ENCODE measurements at regions not wholly inside any gene's neighbourhood (a gene's known extent, or its start where the extent isn't known, plus 50 kb on each side); places are given as distances from the start of the nearest gene placed in this dataset.
A peak's percentile ranks its signal among the peaks of the same experiment; 100 is the strongest.

DNA sequence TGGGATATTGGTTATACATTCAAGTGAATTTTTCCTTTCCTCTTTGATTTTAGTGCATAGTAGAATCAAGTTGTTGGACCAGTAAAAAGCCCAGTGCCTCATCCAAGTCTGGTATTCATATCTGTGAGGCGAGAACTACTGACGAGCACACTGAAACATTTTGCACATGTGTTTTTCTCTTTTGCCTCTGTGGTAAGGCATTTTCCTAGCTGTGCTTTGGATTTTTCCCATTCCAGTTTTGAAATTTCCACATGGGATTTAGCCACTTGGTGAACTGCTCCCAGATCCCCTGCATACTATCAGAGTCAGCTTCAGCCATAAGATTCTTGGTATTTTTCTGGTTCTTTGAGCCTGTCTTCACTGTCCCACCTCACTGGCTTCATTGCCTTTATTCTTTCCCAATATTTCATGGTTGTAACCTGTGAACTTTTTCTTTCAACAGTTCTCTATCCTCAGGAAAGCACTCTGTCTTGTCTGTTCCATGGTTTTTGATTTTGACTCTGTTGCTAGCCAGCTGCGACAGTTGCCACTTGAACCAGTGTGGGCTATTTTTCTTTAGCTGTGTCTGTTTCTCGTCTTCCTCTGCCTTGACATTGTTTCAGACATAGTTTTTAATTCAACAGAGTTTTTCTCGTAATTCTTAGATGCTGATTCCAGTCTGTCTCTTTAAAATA, 239.0 kb downstream of the REEP3 start:
- Histone ChIP-seq H3K27me3 (ENCODE audit: control insufficient read depth, insufficient read depth, low read length) (no peaks in the 10 kb centered on the region), H3K36me3 (ENCODE audit: control insufficient read depth, insufficient read depth, low read length) (no peaks in the 10 kb centered on the region), H3K4me1 (ENCODE audit: control insufficient read depth, insufficient read depth, low read length) (peaks cover 22% of the 10 kb centered on the region), H3K27ac (ENCODE audit: low read length) (peak overlapping the region; percentile 80), H3K9me3 (replicated peaks; ENCODE audit: control insufficient read depth, low read depth, low read length) (no peaks in the 10 kb centered on the region), H3K4me3 (ENCODE audit: low read length) (no peak overlapping the region)
- WGBS (ENCODE audit: insufficient coverage) = 20% methylated on average over 1 of the region's 5 CpGs
- peak; percentile 92 for DNase-seq

DNA sequence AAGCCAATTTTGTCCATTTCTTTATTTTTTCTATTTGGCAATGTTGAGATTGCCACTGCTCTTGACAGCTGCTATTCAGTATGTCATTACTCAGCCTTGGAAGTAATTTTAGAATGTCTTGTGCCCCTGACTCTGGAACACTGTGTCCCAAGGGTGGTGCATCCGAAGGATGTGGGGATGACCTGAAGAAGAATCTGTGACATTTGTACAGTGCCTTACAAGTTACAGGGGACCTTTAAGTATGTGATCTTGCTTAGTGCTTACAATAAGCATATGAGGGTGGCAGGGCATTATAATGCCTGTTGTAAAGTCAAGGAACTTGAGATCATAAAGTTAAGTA, 239.5 kb downstream of the REEP3 start:
- Histone ChIP-seq H3K4me3 (ENCODE audit: low read length) (no peak overlapping the region), H3K27me3 (ENCODE audit: control insufficient read depth, insufficient read depth, low read length) (no peaks in the 10 kb centered on the region), H3K4me1 (ENCODE audit: control insufficient read depth, insufficient read depth, low read length) (peaks cover 22% of the 10 kb centered on the region), H3K36me3 (ENCODE audit: control insufficient read depth, insufficient read depth, low read length) (no peaks in the 10 kb centered on the region), H3K9me3 (replicated peaks; ENCODE audit: control insufficient read depth, low read depth, low read length) (no peaks in the 10 kb centered on the region), H3K27ac (ENCODE audit: low read length) (peak overlapping the region; percentile 80)
- WGBS (ENCODE audit: insufficient coverage) = 42% methylated on average over 1 of the region's 1 CpG
- DNase-seq = no peak

DNA sequence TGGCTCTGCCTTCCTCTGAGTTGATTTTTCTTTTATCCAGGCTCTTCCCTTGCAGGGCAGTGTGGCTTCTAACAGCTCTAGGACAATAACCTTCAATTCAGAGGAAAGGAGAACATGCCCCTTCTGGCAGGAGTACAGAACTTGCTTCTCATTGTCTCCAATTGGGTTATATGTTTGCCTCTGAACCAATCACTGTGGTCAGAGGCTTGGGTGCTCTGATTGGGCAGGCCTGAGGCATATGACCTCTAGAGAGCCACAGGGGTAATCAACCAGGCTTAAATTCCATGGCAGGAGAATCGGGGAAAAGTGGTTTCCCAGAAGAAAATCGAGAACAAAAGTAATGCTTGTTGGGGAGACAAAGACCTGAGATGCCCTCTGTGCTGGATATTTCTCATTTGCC, 240.0 kb downstream of the REEP3 start:
- Histone ChIP-seq H3K36me3 (ENCODE audit: control insufficient read depth, insufficient read depth, low read length) (no peaks in the 10 kb centered on the region), H3K9me3 (replicated peaks; ENCODE audit: control insufficient read depth, low read depth, low read length) (no peaks in the 10 kb centered on the region), H3K27ac (ENCODE audit: low read length) (peak overlapping the region; percentile 80), H3K4me1 (ENCODE audit: control insufficient read depth, insufficient read depth, low read length) (peaks cover 22% of the 10 kb centered on the region), H3K4me3 (ENCODE audit: low read length) (no peak overlapping the region), H3K27me3 (ENCODE audit: control insufficient read depth, insufficient read depth, low read length) (no peaks in the 10 kb centered on the region)
- WGBS (ENCODE audit: insufficient coverage) = no CpG with 5 or more reads among the region's 2 CpGs
- no peak for DNase-seq

DNA sequence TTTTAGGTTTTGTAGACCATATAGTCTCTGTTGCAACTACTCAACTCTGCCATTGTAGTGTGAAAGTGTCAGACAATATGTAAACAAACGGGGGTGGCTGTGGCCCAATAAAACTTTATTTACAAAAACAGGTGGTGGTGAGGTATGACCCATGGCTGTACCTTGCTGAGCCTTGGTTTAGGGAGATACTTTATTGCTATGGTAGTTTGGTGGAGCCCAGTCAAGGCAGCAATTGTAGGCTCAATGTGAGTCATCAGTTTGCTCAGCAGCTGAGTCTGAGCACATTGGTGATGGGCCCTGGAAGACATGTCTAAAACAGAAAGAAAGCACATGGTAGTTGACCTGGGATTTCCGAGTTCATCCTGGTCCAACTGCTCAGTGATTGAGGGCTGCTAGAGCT, 242.5 kb downstream of the REEP3 start:
- Histone ChIP-seq H3K4me1 (ENCODE audit: control insufficient read depth, insufficient read depth, low read length) (peaks cover 26% of the 10 kb centered on the region), H3K9me3 (replicated peaks; ENCODE audit: control insufficient read depth, low read depth, low read length) (no peaks in the 10 kb centered on the region), H3K4me3 (ENCODE audit: low read length) (no peak overlapping the region), H3K27me3 (ENCODE audit: control insufficient read depth, insufficient read depth, low read length) (no peaks in the 10 kb centered on the region), H3K36me3 (ENCODE audit: control insufficient read depth, insufficient read depth, low read length) (no peaks in the 10 kb centered on the region), H3K27ac (ENCODE audit: low read length) (no peak overlapping the region)
- no CpG with 5 or more reads among the region's 2 CpGs for WGBS (ENCODE audit: insufficient coverage)
- DNase-seq = no peak

DNA sequence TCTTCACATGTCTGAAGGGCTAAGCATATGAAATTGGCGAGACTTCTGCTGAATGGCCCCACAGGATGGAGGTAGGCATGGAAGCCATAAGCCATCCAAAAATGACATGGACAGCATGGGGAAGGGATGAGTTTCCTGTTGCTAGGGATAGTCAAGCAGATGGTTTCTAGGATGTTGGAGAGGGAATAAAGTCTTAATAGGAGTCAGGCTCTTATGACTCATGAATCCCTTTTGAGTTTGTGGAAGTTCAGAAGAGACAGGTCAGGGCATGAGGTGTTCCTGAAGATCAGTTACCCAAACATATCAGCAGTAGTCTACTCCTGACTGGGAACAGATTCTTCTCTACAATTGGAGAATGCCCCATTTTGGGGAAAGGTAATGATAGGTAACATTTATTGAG, 243.9 kb downstream of the REEP3 start:
- Histone ChIP-seq H3K27me3 (ENCODE audit: control insufficient read depth, insufficient read depth, low read length) (no peaks in the 10 kb centered on the region), H3K27ac (ENCODE audit: low read length) (no peak overlapping the region), H3K4me3 (ENCODE audit: low read length) (no peak overlapping the region), H3K9me3 (replicated peaks; ENCODE audit: control insufficient read depth, low read depth, low read length) (no peaks in the 10 kb centered on the region), H3K36me3 (ENCODE audit: control insufficient read depth, insufficient read depth, low read length) (no peaks in the 10 kb centered on the region), H3K4me1 (ENCODE audit: control insufficient read depth, insufficient read depth, low read length) (peaks cover 21% of the 10 kb centered on the region)
- WGBS (ENCODE audit: insufficient coverage) = 100% methylated on average over 1 of the region's 1 CpG
- DNase-seq = no peak

DNA sequence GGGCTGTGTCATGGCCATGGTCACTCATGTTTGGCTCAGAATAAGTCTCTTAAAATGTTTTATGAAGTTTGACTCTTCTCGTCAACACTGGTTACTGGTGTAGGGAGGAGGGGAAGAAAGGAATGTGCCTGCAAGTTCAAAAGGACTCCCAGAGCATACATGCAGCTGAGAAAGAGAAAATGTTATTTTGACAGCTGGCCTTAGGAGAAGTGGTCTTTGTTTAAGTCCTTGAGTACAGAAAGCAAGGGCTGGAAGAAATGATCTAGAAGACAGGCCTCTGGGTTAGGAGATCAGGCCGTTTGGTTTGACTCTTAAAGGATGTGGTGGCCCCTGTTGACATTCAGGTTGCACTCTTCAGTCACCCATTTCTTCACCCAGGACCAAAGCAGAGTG, 245.5 kb downstream of the REEP3 start:
- peak; percentile 70 for DNase-seq
- Histone ChIP-seq H3K27me3 (ENCODE audit: control insufficient read depth, insufficient read depth, low read length) (no peaks in the 10 kb centered on the region), H3K4me3 (ENCODE audit: low read length) (no peak overlapping the region), H3K9me3 (replicated peaks; ENCODE audit: control insufficient read depth, low read depth, low read length) (no peaks in the 10 kb centered on the region), H3K36me3 (ENCODE audit: control insufficient read depth, insufficient read depth, low read length) (no peaks in the 10 kb centered on the region), H3K4me1 (ENCODE audit: control insufficient read depth, insufficient read depth, low read length) (peaks cover 8% of the 10 kb centered on the region), H3K27ac (ENCODE audit: low read length) (peak overlapping the region; percentile 80)
- 50% methylated on average over 1 of the region's 2 CpGs for WGBS (ENCODE audit: insufficient coverage)

DNA sequence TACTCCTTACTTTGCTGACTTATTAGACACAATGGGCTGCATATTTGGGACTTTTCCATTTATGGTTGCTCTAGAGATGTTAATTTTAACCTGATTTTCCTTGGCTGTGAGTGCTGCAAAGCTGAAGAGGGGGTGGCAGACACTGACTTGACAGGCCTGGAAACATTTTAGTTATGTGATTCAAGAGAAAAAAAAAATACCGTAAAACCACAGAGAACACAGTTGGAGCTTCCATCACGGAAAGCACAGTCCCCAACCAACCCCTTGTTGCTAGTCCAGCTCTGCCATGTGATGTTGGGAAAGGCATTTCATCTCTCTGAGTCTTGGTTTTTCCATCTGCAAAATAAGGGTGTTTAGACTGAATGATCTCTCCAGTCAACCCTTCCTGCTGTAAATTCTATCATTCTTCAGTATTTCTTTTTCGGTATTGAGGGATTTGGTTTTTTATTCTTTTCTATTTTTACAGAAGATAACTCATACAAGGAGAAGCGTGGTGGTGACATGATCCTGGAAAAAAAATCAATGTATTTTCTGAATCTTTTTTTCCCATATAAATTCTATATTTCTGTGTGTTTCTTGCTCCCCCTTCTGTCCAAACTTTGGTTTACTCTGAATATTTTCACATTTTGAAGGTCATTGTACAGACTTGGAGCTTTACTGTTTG, 246.1 kb downstream of the REEP3 start:
- Histone ChIP-seq H3K9me3 (replicated peaks; ENCODE audit: control insufficient read depth, low read depth, low read length) (no peaks in the 10 kb centered on the region), H3K4me3 (ENCODE audit: low read length) (no peak overlapping the region), H3K27ac (ENCODE audit: low read length) (peak overlapping the region; percentile 80), H3K27me3 (ENCODE audit: control insufficient read depth, insufficient read depth, low read length) (no peaks in the 10 kb centered on the region), H3K4me1 (ENCODE audit: control insufficient read depth, insufficient read depth, low read length) (peaks cover 8% of the 10 kb centered on the region), H3K36me3 (ENCODE audit: control insufficient read depth, insufficient read depth, low read length) (no peaks in the 10 kb centered on the region)
- DNase-seq = peak; percentile 93
- no CpG with 5 or more reads among the region's 4 CpGs for WGBS (ENCODE audit: insufficient coverage)

DNA sequence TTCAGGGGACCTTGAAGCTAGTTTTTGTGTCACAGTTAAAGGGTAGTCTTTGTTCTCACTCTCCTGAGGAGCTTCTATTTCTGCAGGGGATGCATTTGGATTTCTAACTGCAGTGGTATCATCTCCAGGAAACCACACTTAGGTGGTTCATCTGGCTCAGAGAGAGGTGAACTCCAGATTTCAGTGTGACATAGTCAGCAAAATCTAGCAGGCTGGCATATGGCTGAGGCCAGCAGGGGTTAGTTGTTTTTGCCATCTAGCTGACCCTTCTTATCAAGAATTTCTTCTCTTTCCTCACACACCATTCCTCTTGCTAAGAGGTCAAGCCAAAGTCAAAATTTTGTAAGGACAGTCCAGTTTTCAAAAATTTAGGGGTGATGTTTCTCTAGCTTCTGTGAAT, 248.2 kb downstream of the REEP3 start:
- H3K4me3 ChIP-seq (ENCODE audit: low read length) = no peak overlapping the region
- no peaks in the 10 kb centered on the region for H3K9me3 ChIP-seq (replicated peaks; ENCODE audit: control insufficient read depth, low read depth, low read length)
- no peaks in the 10 kb centered on the region for H3K27me3 ChIP-seq (ENCODE audit: control insufficient read depth, insufficient read depth, low read length)
- no peak for DNase-seq
- H3K36me3 ChIP-seq (ENCODE audit: control insufficient read depth, insufficient read depth, low read length) = no peaks in the 10 kb centered on the region
- H3K4me1 ChIP-seq (ENCODE audit: control insufficient read depth, insufficient read depth, low read length) = peaks cover 8% of the 10 kb centered on the region
- H3K27ac ChIP-seq (ENCODE audit: low read length) = no peak overlapping the region

DNA sequence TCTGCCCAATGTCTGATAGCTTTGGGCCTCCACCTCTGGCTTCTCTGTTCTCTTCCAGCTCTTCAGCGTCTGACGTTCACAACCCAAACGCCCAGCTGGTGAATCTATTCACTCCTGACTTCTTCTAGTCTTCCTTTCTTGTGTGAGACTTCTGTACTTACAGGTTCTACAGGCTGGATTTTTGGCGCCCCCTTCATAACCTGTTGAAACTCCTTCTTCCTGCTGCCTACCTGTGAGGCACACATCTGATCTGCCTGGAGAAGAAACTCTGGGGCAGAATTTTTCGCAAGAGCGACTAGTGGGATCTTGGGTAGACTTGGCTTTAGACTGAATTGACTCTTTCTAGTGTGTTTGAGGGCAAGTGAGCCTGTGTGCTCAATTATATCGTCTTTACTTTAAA, 249.3 kb downstream of the REEP3 start:
- peaks cover 8% of the 10 kb centered on the region for H3K4me1 ChIP-seq (ENCODE audit: control insufficient read depth, insufficient read depth, low read length)
- no peak overlapping the region for H3K27ac ChIP-seq (ENCODE audit: low read length)
- H3K9me3 ChIP-seq (replicated peaks; ENCODE audit: control insufficient read depth, low read depth, low read length) = no peaks in the 10 kb centered on the region
- no peaks in the 10 kb centered on the region for H3K36me3 ChIP-seq (ENCODE audit: control insufficient read depth, insufficient read depth, low read length)
- H3K4me3 ChIP-seq (ENCODE audit: low read length) = no peak overlapping the region
- DNase-seq = no peak
- WGBS (ENCODE audit: insufficient coverage) = 87% methylated on average over 4 of the region's 7 CpGs
- no peaks in the 10 kb centered on the region for H3K27me3 ChIP-seq (ENCODE audit: control insufficient read depth, insufficient read depth, low read length)

DNA sequence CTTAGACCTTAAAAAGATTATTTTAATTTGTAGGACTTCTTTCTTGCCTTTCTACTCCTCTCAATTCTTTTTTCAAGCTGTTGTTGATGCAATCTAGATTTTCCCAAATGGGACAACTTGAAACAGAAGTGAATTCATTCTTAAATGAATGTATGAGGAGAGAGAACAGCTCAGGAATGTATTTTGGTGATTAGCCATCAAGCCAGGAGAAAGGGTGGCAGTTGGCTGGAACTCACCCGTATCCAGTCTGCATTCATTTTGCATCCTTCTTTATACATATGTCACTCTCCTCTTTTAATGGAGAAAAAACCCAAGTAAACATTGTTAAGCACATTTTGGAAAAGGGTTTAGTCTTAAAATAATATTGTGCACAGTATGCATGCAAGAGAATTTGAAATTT, 251.3 kb downstream of the REEP3 start:
- WGBS (ENCODE audit: insufficient coverage) = no CpG with 5 or more reads among the region's 1 CpG
- H3K4me1 ChIP-seq (ENCODE audit: control insufficient read depth, insufficient read depth, low read length) = peaks cover 4% of the 10 kb centered on the region
- no peaks in the 10 kb centered on the region for H3K36me3 ChIP-seq (ENCODE audit: control insufficient read depth, insufficient read depth, low read length)
- no peaks in the 10 kb centered on the region for H3K9me3 ChIP-seq (replicated peaks; ENCODE audit: control insufficient read depth, low read depth, low read length)
- DNase-seq = no peak
- H3K4me3 ChIP-seq (ENCODE audit: low read length) = no peak overlapping the region
- H3K27ac ChIP-seq (ENCODE audit: low read length) = no peak overlapping the region
- H3K27me3 ChIP-seq (ENCODE audit: control insufficient read depth, insufficient read depth, low read length) = no peaks in the 10 kb centered on the region

DNA sequence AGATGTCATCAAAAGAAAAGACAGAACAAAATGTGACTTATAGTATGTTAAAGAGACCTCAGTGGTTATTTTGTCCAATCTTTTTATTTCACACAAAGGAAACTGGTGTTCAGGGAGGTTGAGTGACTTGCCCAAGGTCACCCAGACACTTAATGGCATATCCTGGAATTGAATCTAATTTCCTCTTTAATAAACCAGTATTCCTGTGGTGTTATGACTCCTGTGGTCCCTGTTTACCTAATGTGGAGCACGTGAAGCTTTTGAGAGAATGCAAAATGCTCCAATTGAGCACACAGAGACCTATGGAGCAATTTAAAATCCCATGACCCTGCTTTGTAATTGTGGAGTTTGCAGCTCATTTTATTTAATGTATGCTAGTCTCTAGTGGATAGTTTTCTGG, 251.9 kb downstream of the REEP3 start:
- Histone ChIP-seq H3K36me3 (ENCODE audit: control insufficient read depth, insufficient read depth, low read length) (no peaks in the 10 kb centered on the region), H3K4me3 (ENCODE audit: low read length) (no peak overlapping the region), H3K9me3 (replicated peaks; ENCODE audit: control insufficient read depth, low read depth, low read length) (no peaks in the 10 kb centered on the region), H3K4me1 (ENCODE audit: control insufficient read depth, insufficient read depth, low read length) (peaks cover 4% of the 10 kb centered on the region), H3K27ac (ENCODE audit: low read length) (no peak overlapping the region), H3K27me3 (ENCODE audit: control insufficient read depth, insufficient read depth, low read length) (no peaks in the 10 kb centered on the region)
- WGBS (ENCODE audit: insufficient coverage) = 17% methylated on average over 1 of the region's 1 CpG
- no peak for DNase-seq
